ENCODE measurements at regions not wholly inside any gene's neighbourhood (a gene's known extent, or its start where the extent isn't known, plus 50 kb on each side); places are given as distances from the start of the nearest gene placed in this dataset.

DNA sequence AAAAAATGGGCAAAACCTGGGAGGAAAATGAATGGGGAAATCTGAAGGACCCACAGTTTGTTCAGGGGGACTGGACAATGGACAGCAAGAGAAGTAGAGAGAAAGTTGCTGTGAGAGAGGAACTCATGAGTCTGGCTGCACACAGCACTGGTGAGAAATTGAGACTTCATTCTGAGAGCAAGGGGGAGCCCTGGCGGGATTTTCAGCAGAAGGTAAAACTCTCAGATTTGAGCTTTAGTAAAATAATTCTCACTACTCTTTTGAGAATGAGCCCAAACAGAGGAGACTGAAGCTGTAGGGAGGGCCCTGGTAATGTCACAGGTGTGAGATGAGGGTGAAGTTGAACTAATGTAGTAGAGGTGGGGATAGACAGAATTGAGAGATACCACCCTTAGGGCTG lies 438.6 kb downstream of the OMA1 start:
- no CpG with 5 or more reads among the region's 1 CpG for WGBS, 2 experiments (ENCODE audit: insufficient coverage in 2 of 2)
- H3K4me3 ChIP-seq (ENCODE audit: extremely low read depth, insufficient read depth, low read length, poor library complexity, severe bottlenecking), result no peak overlapping the region
- H3K4me1 ChIP-seq (ENCODE audit: control insufficient read depth, insufficient read depth, low read length, poor library complexity, severe bottlenecking), result no peaks in the 10 kb centered on the region
- no peaks in the 10 kb centered on the region for H3K36me3 ChIP-seq (ENCODE audit: control insufficient read depth, insufficient read depth, low read length)
- H3K27ac ChIP-seq (ENCODE audit: low read depth, low read length, severe bottlenecking), result no peak overlapping the region
- no peaks in the 10 kb centered on the region for H3K9me3 ChIP-seq (ENCODE audit: control insufficient read depth, low read length)

DNA sequence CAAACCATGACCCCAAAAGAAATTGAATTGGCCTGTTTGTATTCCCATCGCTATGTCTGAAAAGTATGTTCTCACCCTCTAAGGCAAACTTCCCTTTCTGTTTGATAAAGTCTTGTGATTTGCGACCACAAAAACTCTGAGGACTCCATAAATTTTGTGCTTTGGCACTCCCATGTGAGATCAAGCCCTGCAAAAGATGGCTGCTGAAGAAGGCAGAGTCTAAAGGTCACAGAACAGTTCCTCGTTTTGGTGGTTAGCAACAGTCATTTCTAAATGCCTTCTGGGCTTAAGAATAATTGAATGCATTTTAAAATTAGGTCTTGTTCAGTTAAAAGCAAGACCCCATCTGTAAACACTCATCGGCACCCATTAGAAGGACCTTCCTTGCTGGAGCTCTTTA lies 441.6 kb downstream of the OMA1 start:
- H3K4me3 ChIP-seq (ENCODE audit: extremely low read depth, insufficient read depth, low read length, poor library complexity, severe bottlenecking), result no peak overlapping the region
- no peaks in the 10 kb centered on the region for H3K9me3 ChIP-seq (ENCODE audit: control insufficient read depth, low read length)
- 84 to 93% methylated on average over 3 to 4 of the region's 4 CpGs for WGBS, 2 experiments (ENCODE audit: insufficient coverage in 2 of 2)
- H3K4me1 ChIP-seq (ENCODE audit: control insufficient read depth, insufficient read depth, low read length, poor library complexity, severe bottlenecking), result no peaks in the 10 kb centered on the region
- no peaks in the 10 kb centered on the region for H3K36me3 ChIP-seq (ENCODE audit: control insufficient read depth, insufficient read depth, low read length)
- H3K27ac ChIP-seq (ENCODE audit: low read depth, low read length, severe bottlenecking), result no peak overlapping the region

DNA sequence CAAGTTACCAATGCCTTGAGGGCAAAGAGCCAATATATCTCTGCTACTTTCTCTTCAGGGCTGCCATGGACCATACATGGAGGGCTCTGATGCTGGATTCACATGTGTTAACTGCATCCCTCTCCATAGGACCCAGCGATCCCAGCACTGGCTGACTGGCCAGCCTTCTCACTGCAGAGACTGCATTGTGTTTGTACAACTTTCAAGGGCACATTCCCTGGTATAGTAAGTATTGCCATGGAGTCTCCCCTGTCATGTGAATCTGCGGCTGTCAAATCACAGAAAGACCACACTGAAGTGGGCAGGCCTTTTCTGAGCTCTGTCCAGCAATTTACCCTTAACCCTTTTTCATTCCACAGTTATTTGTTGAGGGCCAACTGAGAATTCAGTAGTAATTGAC lies 449.8 kb downstream of the OMA1 start:
- H3K36me3 ChIP-seq (ENCODE audit: control insufficient read depth, insufficient read depth, low read length), result no peaks in the 10 kb centered on the region
- H3K4me3 ChIP-seq (ENCODE audit: extremely low read depth, insufficient read depth, low read length, poor library complexity, severe bottlenecking), result no peak overlapping the region
- 100% methylated on average over 2 of the region's 2 CpGs; no CpG with 5 or more reads in 1 of the 2 experiments for WGBS, 2 experiments (ENCODE audit: insufficient coverage in 2 of 2)
- no peak overlapping the region for H3K27ac ChIP-seq (ENCODE audit: low read depth, low read length, severe bottlenecking)
- no peaks in the 10 kb centered on the region for H3K4me1 ChIP-seq (ENCODE audit: control insufficient read depth, insufficient read depth, low read length, poor library complexity, severe bottlenecking)
- H3K9me3 ChIP-seq (ENCODE audit: control insufficient read depth, low read length), result no peaks in the 10 kb centered on the region

DNA sequence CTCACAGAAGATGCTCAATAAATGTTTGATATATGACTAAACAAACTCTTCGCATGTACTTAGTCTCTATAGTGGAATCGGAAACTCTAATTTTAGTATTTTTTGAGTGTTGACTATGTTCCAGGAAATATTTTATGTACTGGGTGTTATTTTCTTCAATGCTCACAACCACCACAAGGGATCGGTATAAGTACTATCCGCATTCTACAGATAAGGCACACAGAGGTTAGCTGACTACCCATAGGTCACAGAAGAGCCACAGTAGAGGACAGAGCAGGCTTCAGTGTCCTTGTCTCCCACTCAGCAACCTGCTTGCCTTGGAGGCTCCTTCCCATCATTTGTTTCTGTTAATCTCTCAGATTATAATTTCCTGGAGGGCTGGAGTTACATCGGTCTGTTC lies 451.3 kb downstream of the OMA1 start:
- WGBS, 2 experiments (ENCODE audit: insufficient coverage in 2 of 2), result 92 to 100% methylated on average over 3 to 4 of the region's 5 CpGs
- Histone ChIP-seq H3K4me1 (ENCODE audit: control insufficient read depth, insufficient read depth, low read length, poor library complexity, severe bottlenecking) (peaks cover 3% of the 10 kb centered on the region), H3K4me3 (ENCODE audit: extremely low read depth, insufficient read depth, low read length, poor library complexity, severe bottlenecking) (no peak overlapping the region), H3K36me3 (ENCODE audit: control insufficient read depth, insufficient read depth, low read length) (no peaks in the 10 kb centered on the region), H3K9me3 (ENCODE audit: control insufficient read depth, low read length) (no peaks in the 10 kb centered on the region), H3K27ac (ENCODE audit: low read depth, low read length, severe bottlenecking) (no peak overlapping the region)

DNA sequence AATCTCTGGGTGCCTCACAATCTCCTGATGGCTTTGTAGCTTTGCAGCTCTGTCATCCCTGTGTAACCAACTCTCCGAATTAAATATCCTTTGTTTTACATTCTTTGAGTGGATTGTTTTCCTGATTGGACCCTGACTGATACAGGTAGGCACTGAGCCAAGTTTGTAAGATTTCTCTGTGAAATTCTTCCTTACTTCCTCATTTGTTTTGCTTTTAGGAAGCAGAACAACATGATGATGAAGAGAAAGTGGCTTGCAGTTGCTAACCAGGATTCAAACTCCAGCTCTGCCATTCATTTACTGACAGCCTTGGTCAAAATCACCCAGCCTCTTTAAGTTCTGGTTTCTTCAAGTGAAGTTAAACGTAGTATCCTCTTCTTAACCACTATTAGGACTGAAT lies 452.3 kb downstream of the OMA1 start:
- H3K9me3 ChIP-seq (ENCODE audit: control insufficient read depth, low read length), result no peaks in the 10 kb centered on the region
- no peaks in the 10 kb centered on the region for H3K36me3 ChIP-seq (ENCODE audit: control insufficient read depth, insufficient read depth, low read length)
- H3K4me1 ChIP-seq (ENCODE audit: control insufficient read depth, insufficient read depth, low read length, poor library complexity, severe bottlenecking), result peaks cover 3% of the 10 kb centered on the region
- no peak overlapping the region for H3K4me3 ChIP-seq (ENCODE audit: extremely low read depth, insufficient read depth, low read length, poor library complexity, severe bottlenecking)
- 60% methylated on average over 1 of the region's 2 CpGs; no CpG with 5 or more reads in 1 of the 2 experiments for WGBS, 2 experiments (ENCODE audit: insufficient coverage in 2 of 2)
- H3K27ac ChIP-seq (ENCODE audit: low read depth, low read length, severe bottlenecking), result no peak overlapping the region

DNA sequence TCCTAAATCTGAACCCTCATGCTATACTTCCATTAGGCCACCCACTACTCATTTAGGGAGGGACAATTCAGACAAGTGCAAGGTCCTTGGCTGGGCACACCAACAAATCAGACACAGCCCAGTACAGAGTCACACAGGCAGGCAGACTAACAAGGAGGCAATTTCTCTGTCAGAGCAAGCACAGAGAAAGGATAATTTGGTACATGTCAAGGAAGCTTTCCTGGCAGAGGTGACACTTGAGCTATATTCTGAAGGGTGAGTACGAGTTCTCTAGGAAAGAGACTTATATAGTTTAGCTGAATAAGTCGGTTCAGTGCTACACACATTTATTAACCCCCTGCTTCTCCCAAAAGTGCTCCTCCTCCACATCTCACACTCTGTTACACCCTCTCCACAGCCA lies 455.9 kb downstream of the OMA1 start:
- Histone ChIP-seq H3K4me3 (ENCODE audit: extremely low read depth, insufficient read depth, low read length, poor library complexity, severe bottlenecking) (no peak overlapping the region), H3K9me3 (ENCODE audit: control insufficient read depth, low read length) (no peaks in the 10 kb centered on the region), H3K4me1 (ENCODE audit: control insufficient read depth, insufficient read depth, low read length, poor library complexity, severe bottlenecking) (peaks cover 3% of the 10 kb centered on the region), H3K27ac (ENCODE audit: low read depth, low read length, severe bottlenecking) (no peak overlapping the region), H3K36me3 (ENCODE audit: control insufficient read depth, insufficient read depth, low read length) (no peaks in the 10 kb centered on the region)
- 94% methylated on average over 2 of the region's 2 CpGs; no CpG with 5 or more reads in 1 of the 2 experiments for WGBS, 2 experiments (ENCODE audit: insufficient coverage in 2 of 2)

DNA sequence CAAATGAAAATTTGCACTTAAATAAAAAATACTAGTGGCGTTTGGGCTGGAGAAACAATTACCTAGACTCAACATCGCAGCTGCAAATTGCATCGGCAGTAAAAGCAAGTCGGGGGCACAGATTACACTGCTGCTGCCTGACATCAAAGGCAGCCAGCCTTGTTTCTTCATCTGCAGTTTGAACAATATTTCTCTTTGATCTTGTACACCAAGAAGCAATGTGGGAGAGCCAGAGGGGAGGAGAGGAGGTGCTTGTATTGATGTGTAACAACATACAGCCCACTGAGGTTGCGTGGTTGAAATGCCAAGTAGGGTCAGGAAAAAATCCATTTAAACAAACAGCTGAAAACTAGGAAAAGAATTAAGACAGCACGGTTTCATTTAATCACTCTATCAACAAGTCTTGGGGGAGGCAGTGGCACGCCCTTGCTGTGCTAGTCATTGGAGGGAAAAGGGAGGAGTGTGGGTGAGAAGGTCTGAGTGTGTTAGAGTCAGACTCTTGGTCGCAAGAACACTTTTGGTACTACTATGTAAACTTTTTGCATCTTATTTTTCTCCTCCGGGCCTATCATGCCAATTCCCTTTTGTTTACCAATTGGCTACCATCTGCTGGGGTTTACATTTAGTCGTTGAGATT lies 456.5 kb downstream of the OMA1 start:
- H3K27ac ChIP-seq (ENCODE audit: low read depth, low read length, severe bottlenecking), result no peak overlapping the region

DNA sequence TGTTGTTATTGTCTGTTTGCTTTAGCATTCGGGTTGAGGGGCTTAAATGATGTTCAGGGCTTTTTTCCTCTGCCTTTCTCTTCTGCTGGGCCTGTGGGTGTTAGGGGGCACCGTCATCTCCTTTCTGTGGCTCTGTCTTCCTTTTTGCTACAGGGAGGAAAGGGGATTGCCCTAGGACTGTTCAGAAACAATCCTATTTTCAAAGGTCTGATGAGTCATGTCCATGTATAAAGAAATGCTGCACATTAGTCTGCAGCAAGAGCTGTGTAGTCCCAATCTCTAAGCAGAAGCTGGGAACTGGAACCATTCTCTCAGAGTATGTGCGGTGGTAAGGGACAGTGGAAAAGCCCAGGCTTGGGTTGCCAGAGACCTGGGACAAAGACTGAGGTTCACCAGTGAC lies 462.3 kb downstream of the OMA1 start:
- Histone ChIP-seq H3K4me1 (ENCODE audit: control insufficient read depth, insufficient read depth, low read length, poor library complexity, severe bottlenecking) (no peaks in the 10 kb centered on the region), H3K36me3 (ENCODE audit: control insufficient read depth, insufficient read depth, low read length) (no peaks in the 10 kb centered on the region), H3K4me3 (ENCODE audit: extremely low read depth, insufficient read depth, low read length, poor library complexity, severe bottlenecking) (no peak overlapping the region), H3K9me3 (ENCODE audit: control insufficient read depth, low read length) (no peaks in the 10 kb centered on the region), H3K27ac (ENCODE audit: low read depth, low read length, severe bottlenecking) (no peak overlapping the region)
- WGBS, 2 experiments (ENCODE audit: insufficient coverage in 2 of 2), result 78 to 100% methylated on average over 2 to 3 of the region's 3 CpGs

More for the DNA sequence above, 456.5 kb downstream of the OMA1 start:
- H3K36me3 ChIP-seq (ENCODE audit: control insufficient read depth, insufficient read depth, low read length), result no peaks in the 10 kb centered on the region
- WGBS, 2 experiments (ENCODE audit: insufficient coverage in 2 of 2), result 90 to 95% methylated on average over 6 of the region's 10 CpGs
- H3K9me3 ChIP-seq (ENCODE audit: control insufficient read depth, low read length), result no peaks in the 10 kb centered on the region
- peaks cover 3% of the 10 kb centered on the region for H3K4me1 ChIP-seq (ENCODE audit: control insufficient read depth, insufficient read depth, low read length, poor library complexity, severe bottlenecking)
- no peak overlapping the region for H3K4me3 ChIP-seq (ENCODE audit: extremely low read depth, insufficient read depth, low read length, poor library complexity, severe bottlenecking)

DNA sequence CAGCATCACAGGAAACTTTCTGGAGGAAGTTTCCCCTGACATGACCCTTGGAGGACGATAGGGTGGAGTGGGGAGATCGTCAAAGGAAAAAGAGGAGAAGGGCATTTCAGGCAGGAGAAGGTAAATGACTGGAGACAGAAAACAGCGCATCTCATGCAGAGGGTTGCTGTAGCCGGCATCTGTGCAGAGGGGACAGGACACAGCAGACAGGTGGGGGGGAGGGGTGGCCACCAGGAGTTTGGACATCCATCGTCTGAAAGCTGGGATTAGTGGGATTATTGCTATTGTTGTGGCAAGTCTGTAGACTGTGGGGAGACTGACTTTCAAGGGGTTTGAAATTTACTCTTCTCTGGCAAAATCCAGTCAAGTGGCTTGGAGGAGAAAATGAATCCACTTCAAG lies 463.9 kb downstream of the OMA1 start:
- Histone ChIP-seq H3K36me3 (ENCODE audit: control insufficient read depth, insufficient read depth, low read length) (no peaks in the 10 kb centered on the region), H3K4me1 (ENCODE audit: control insufficient read depth, insufficient read depth, low read length, poor library complexity, severe bottlenecking) (no peaks in the 10 kb centered on the region), H3K4me3 (ENCODE audit: extremely low read depth, insufficient read depth, low read length, poor library complexity, severe bottlenecking) (no peak overlapping the region), H3K9me3 (ENCODE audit: control insufficient read depth, low read length) (no peaks in the 10 kb centered on the region), H3K27ac (ENCODE audit: low read depth, low read length, severe bottlenecking) (no peak overlapping the region)
- WGBS, 2 experiments (ENCODE audit: insufficient coverage in 2 of 2), result 75 to 93% methylated on average over 5 of the region's 5 CpGs

DNA sequence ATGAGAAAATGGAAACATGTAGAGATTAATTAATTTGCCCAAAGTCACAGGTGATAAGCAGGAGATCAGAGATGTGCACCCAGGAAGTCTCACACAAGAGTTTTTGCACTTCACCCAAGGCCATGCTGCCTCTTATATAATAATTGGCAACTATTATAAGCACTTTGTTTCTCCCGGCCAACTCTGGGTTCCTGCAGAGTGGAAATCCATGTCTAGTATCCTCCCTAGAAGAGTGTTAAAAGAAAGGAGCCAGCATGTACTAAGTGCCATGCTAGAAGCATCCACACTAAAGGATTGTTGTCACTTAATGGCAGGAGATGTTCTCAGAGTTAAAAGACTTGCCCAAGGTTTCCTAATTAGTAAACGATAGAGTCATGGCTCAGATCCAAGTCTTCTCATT lies 470.3 kb downstream of the OMA1 start:
- WGBS, 2 experiments (ENCODE audit: insufficient coverage in 2 of 2), result 78 to 88% methylated on average over 1 to 2 of the region's 2 CpGs
- H3K36me3 ChIP-seq (ENCODE audit: control insufficient read depth, insufficient read depth, low read length), result no peaks in the 10 kb centered on the region
- H3K9me3 ChIP-seq (ENCODE audit: control insufficient read depth, low read length), result no peaks in the 10 kb centered on the region
- no peak overlapping the region for H3K4me3 ChIP-seq (ENCODE audit: extremely low read depth, insufficient read depth, low read length, poor library complexity, severe bottlenecking)
- H3K27ac ChIP-seq (ENCODE audit: low read depth, low read length, severe bottlenecking), result no peak overlapping the region
- no peaks in the 10 kb centered on the region for H3K4me1 ChIP-seq (ENCODE audit: control insufficient read depth, insufficient read depth, low read length, poor library complexity, severe bottlenecking)

DNA sequence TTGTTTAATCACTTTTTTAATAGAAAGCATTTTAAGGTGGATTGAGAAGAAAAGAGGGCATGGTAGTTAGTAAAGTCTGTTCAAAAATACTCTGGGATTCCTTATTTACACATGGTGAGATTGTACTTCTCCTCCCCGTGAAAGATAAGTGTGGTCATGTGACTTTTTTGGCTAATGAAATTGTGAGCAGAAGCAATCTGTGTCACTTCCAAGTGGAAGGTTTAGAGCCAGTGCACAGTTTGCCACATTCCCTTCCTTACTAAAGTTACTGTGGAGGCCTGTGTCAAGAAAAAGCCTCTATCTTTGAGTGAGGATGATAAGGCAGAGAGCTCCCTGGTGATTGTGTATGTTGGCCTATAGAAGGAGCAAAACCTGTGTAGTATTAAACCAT lies 471.3 kb downstream of the OMA1 start:
- no peaks in the 10 kb centered on the region for H3K36me3 ChIP-seq (ENCODE audit: control insufficient read depth, insufficient read depth, low read length)
- H3K9me3 ChIP-seq (ENCODE audit: control insufficient read depth, low read length), result no peaks in the 10 kb centered on the region
- H3K27ac ChIP-seq (ENCODE audit: low read depth, low read length, severe bottlenecking), result no peak overlapping the region
- 100% methylated on average over 1 of the region's 1 CpG; no CpG with 5 or more reads in 1 of the 2 experiments for WGBS, 2 experiments (ENCODE audit: insufficient coverage in 2 of 2)
- no peaks in the 10 kb centered on the region for H3K4me1 ChIP-seq (ENCODE audit: control insufficient read depth, insufficient read depth, low read length, poor library complexity, severe bottlenecking)
- no peak overlapping the region for H3K4me3 ChIP-seq (ENCODE audit: extremely low read depth, insufficient read depth, low read length, poor library complexity, severe bottlenecking)
